Natural killer cell (primary cell): ENCODE measurements at regions not wholly inside any gene's neighbourhood (a gene's known extent, or its start where the extent isn't known, plus 50 kb on each side); places are given as distances from the start of the nearest gene placed in this dataset.

Experiments
- ATAC-seq, 3 donors: fragments of 150-1000 bp in 2 of 3; fragments of 200-7000 bp in 1 of 3; cut with Tn5 transposase; 1 replicate in 1 of 3; 2 replicates in 2 of 3; pipeline ENCODE4 v1.10.0; 2021; ENCODE audit warnings: mild to moderate bottlenecking in 2 of 3, moderate library complexity in 2 of 3
- DNase-seq, 2 donors: peaks; one replicate each; pipeline versions ENCODE4 v3.0.0 to v3.0.0-alpha.2; 2013 to 2021; ENCODE audit warnings: mixed read lengths in 1 of 2
- H3K27ac ChIP-seq: one replicate; pipeline ENCODE4 v1.5.1; 2013; ENCODE audit warnings: mild to moderate bottlenecking, low read length
- H3K27me3 ChIP-seq: one replicate; pipeline ENCODE4 v1.6.1; 2013; ENCODE audit warnings: low read length; ENCODE audit not compliant: control insufficient read depth, insufficient read depth
- H3K36me3 ChIP-seq: one replicate; pipeline ENCODE4 v1.6.1; 2013; ENCODE audit warnings: low read length; ENCODE audit not compliant: control insufficient read depth, insufficient read depth
- H3K4me1 ChIP-seq: one replicate; pipeline ENCODE4 v1.6.1; 2013; ENCODE audit warnings: low read length; ENCODE audit not compliant: control insufficient read depth, insufficient read depth
- H3K4me3 ChIP-seq: one replicate; pipeline ENCODE4 v1.5.1; 2013; ENCODE audit warnings: low read length
- H3K9me3 ChIP-seq: one replicate; pipeline ENCODE4 v1.6.1; 2013; ENCODE audit warnings: low read length; ENCODE audit not compliant: control insufficient read depth, insufficient read depth
- H3K27ac Mint-ChIP-seq, 2 donors: one replicate each; pipeline ENCODE4 v1.8.0; 2022; ENCODE audit warnings: mild to moderate bottlenecking in 2 of 2, mixed read lengths in 2 of 2, moderate library complexity in 1 of 2
- H3K27me3 Mint-ChIP-seq, 2 donors: one replicate each; pipeline ENCODE4 v1.8.0; 2022; ENCODE audit warnings: low read depth in 2 of 2, mixed read lengths in 2 of 2
- H3K36me3 Mint-ChIP-seq: one replicate; pipeline ENCODE4 v1.8.0; 2022; ENCODE audit warnings: mixed read lengths
- H3K4me1 Mint-ChIP-seq, 2 donors: one replicate each; pipeline ENCODE4 v1.8.0; 2022; ENCODE audit warnings: mixed read lengths in 2 of 2
- H3K4me3 Mint-ChIP-seq: one replicate; pipeline ENCODE4 v1.8.0; 2022; ENCODE audit warnings: mild to moderate bottlenecking, moderate library complexity, mixed read lengths
- H3K9me3 Mint-ChIP-seq, 2 donors: one replicate each; pipeline ENCODE4 v1.8.0; 2022; ENCODE audit warnings: mixed read lengths in 2 of 2
- CTCF ChIP-seq: fragments of 200-600 bp; IDR thresholded peaks from one replicate; pipeline ENCODE4 v1.8.0; 2022; ENCODE audit warnings: antibody characterized with exemption
- WGBS: methylation state at CpG from one replicate; pipeline ENCODE4 v1.1.7; 2013; ENCODE audit warnings: missing lambda C conversion rate; ENCODE audit not compliant: insufficient coverage; 5-methylcytosine and 5-hydroxymethylcytosine counted together
- intact Hi-C: fragments of 100-400 bp; cut with micrococcal nuclease; formaldehyde crosslinking; loops from one replicate; pipeline ENCODE4 v1.14.2; 2022

DNA sequence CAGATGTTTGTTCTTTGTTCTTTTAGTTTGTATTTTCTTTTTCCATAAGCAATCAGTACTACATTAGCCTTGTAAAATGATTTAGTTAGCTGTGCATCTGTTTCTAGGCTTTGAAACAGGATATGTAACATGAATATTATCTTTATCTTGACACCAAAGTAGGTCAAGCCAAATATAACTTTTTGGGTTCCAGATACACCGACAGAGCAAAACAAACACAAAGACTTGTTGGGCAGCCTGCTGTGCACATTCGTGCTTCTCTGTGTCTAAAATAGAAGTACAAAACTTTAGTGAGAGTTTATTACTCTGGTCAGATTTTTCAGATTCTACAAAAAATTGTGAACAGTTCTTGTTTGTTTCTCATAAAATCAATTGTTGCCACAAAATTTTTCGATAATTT lies 1059.3 kb upstream of the GYPC start:
- Histone ChIP-seq H3K4me1 (no peaks in the 10 kb centered on the region), H3K9me3 (no peaks in the 10 kb centered on the region), H3K36me3 (no peaks in the 10 kb centered on the region), H3K27ac (no peak overlapping the region), H3K4me3 (no peak overlapping the region), H3K27me3 (no peaks in the 10 kb centered on the region)
- intact Hi-C loops: no loop called here
- no peak for TF ChIP-seq CTCF
- no peak overlapping the region for H3K4me3 Mint-ChIP-seq
- H3K27me3 Mint-ChIP-seq: no peaks in the 10 kb centered on the region
- peaks cover under 1% of the 10 kb centered on the region for H3K36me3 Mint-ChIP-seq
- H3K4me1 Mint-ChIP-seq: no peaks in the 10 kb centered on the region
- DNase-seq (no peak), ATAC-seq (no peak)
- WGBS: 47% methylated on average over 2 of the region's 3 CpGs
- peaks cover 9 to 21% of the 10 kb centered on the region in 2 donors for H3K9me3 Mint-ChIP-seq
- H3K27ac Mint-ChIP-seq: no peak overlapping the region

GRCh38 chr2:125615438-125615837 lies 1040.5 kb upstream of the GYPC start:
- intact Hi-C loops: no loop called here
- Histone ChIP-seq H3K27me3 (no peaks in the 10 kb centered on the region), H3K36me3 (no peaks in the 10 kb centered on the region), H3K4me3 (no peak overlapping the region), H3K4me1 (no peaks in the 10 kb centered on the region), H3K9me3 (no peaks in the 10 kb centered on the region), H3K27ac (no peak overlapping the region)
- Mint-ChIP-seq H3K9me3 (peaks cover 11 to 14% of the 10 kb centered on the region in 2 donors), H3K36me3 (no peaks in the 10 kb centered on the region), H3K27ac (no peak overlapping the region), H3K27me3 (no peaks in the 10 kb centered on the region), H3K4me3 (no peak overlapping the region), H3K4me1 (no peaks in the 10 kb centered on the region)
- DNase-seq: no peak
- TF ChIP-seq CTCF: no peak
- no peak for ATAC-seq
- no CpG with 5 or more reads among the region's 3 CpGs for WGBS

GRCh38 chr2:125630377-125630776 lies 1025.6 kb upstream of the GYPC start:
- ATAC-seq: no peak
- Histone ChIP-seq H3K4me1 (no peaks in the 10 kb centered on the region), H3K4me3 (no peak overlapping the region), H3K27me3 (no peaks in the 10 kb centered on the region), H3K36me3 (no peaks in the 10 kb centered on the region), H3K9me3 (peaks cover 2% of the 10 kb centered on the region), H3K27ac (no peak overlapping the region)
- H3K9me3 Mint-ChIP-seq: peaks cover 10 to 21% of the 10 kb centered on the region in 2 donors
- H3K27ac Mint-ChIP-seq: no peak overlapping the region
- H3K27me3 Mint-ChIP-seq: no peaks in the 10 kb centered on the region
- 80% methylated on average over 6 of the region's 6 CpGs for WGBS
- H3K36me3 Mint-ChIP-seq: peaks cover 5% of the 10 kb centered on the region
- no peak for DNase-seq
- H3K4me3 Mint-ChIP-seq: no peak overlapping the region
- H3K4me1 Mint-ChIP-seq: no peaks in the 10 kb centered on the region
- intact Hi-C loops: no loop called here
- no peak for TF ChIP-seq CTCF

DNA sequence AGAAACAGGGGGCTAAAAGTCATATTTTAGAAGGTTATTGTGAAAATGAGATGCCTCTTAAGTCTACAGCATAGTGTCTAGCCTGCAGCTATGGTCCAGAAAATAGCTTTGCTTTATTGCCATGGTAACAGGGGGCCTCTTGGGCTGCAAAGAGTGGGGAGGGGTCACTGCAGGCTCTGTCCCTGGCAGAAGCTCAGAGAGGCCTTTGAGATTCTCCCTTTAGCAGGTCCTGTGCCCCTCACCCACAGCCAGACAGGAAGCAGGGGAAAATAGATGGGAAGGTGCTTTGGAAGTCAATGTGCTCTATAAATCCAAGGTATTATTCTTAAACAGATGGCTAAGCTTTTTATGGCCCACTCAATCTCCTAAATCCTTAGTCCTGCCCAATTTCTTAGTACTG lies 1021.3 kb upstream of the GYPC start:
- Mint-ChIP-seq H3K27me3 (no peaks in the 10 kb centered on the region), H3K27ac (no peak overlapping the region), H3K4me3 (no peak overlapping the region), H3K36me3 (no peaks in the 10 kb centered on the region), H3K4me1 (no peaks in the 10 kb centered on the region), H3K9me3 (peaks cover 12 to 13% of the 10 kb centered on the region in 2 donors)
- intact Hi-C loops: no loop called here
- no peak for TF ChIP-seq CTCF
- H3K27me3 ChIP-seq: no peaks in the 10 kb centered on the region
- no peak overlapping the region for H3K27ac ChIP-seq
- no peaks in the 10 kb centered on the region for H3K36me3 ChIP-seq
- ATAC-seq (no peak), DNase-seq (no peak)
- no peaks in the 10 kb centered on the region for H3K9me3 ChIP-seq
- H3K4me3 ChIP-seq: no peak overlapping the region
- no peaks in the 10 kb centered on the region for H3K4me1 ChIP-seq
